Neural cell (in vitro differentiated cells): ENCODE measurements at regions not wholly inside any gene's neighbourhood (a gene's known extent, or its start where the extent isn't known, plus 50 kb on each side); places are given as distances from the start of the nearest gene placed in this dataset.

Experiments
- CTCF ChIP-seq: fragments of 450-650 bp; IDR thresholded peaks from 2 replicates; pipeline ENCODE4 v1.5.1; 2014; ENCODE audit warnings: antibody characterized with exemption, mild to moderate bottlenecking, moderate library complexity; ENCODE audit not compliant: poor library complexity, severe bottlenecking
- EP300 ChIP-seq: fragments of 450-650 bp; conservative IDR thresholded peaks from 2 replicates; pipeline ENCODE4 v1.6.1; 2014; ENCODE audit warnings: antibody characterized with exemption, mild to moderate bottlenecking, moderate library complexity; ENCODE audit not compliant: poor library complexity, severe bottlenecking
- EZH2 ChIP-seq: fragments of 200-600, 300-800 bp; shearing (Covaris generic), sonication (generic); IDR thresholded peaks from 2 replicates; pipeline ENCODE4 v1.6.1; 2014; ENCODE audit warnings: antibody characterized with exemption, low read length, borderline replicate concordance, mild to moderate bottlenecking; ENCODE audit not compliant: insufficient read depth, poor library complexity, severe bottlenecking
- MXI1 ChIP-seq: fragments of 450-650 bp; conservative IDR thresholded peaks from 2 replicates; pipeline ENCODE4 v1.6.1; 2014; ENCODE audit warnings: antibody characterized with exemption, mild to moderate bottlenecking; ENCODE audit not compliant: poor library complexity, severe bottlenecking
- POLR2AphosphoS5 ChIP-seq: IDR thresholded peaks from 2 replicates; pipeline ENCODE4 v1.6.1; 2012
- RAD21 ChIP-seq: fragments of 450-650 bp; conservative IDR thresholded peaks from 2 replicates; pipeline ENCODE4 v1.6.1; 2014; ENCODE audit warnings: antibody characterized with exemption, mild to moderate bottlenecking, moderate library complexity
- REST ChIP-seq: IDR thresholded peaks from 2 replicates; pipeline ENCODE4 v1.6.1; 2012; ENCODE audit warnings: borderline replicate concordance
- TAF1 ChIP-seq: IDR thresholded peaks from 2 replicates; pipeline ENCODE4 v1.6.1; 2012; ENCODE audit warnings: low read depth

- TF ChIP-seq CTCF: no peak
- no peak for TF ChIP-seq EP300
- no peak for TF ChIP-seq REST
- no peak for TF ChIP-seq EZH2
- no peak for TF ChIP-seq POLR2AphosphoS5
- TF ChIP-seq TAF1: no peak
- no peak for TF ChIP-seq MXI1
- no peak for TF ChIP-seq RAD21
These were observed 2289.6 kb downstream of the ARAP2 start for GRCh38 chr4:33954759-33955158.
